Activated T-helper 1 cell treated with anti-CD3 and anti-CD28 coated beads, Interleukin-12 subunit alpha, Interleukin-12 subunit beta, Interleukin-2, Interleukin-4 antibody, amounts not matched to agents 30 ng/mL and 10 ng/mL and 1 ng/mL, durations not matched to agents 14 hours and 24 hours and 36 hours (primary cell): ENCODE measurements at regions not wholly inside any gene's neighbourhood (a gene's known extent, or its start where the extent isn't known, plus 50 kb on each side); places are given as distances from the start of the nearest gene placed in this dataset.

ENCODE experiments used
- DNase-seq: peaks from one replicate; pipeline ENCODE4 v3.0.0; 2021; ENCODE audit warnings: low spot score
- H3K27ac Mint-ChIP-seq: one replicate; pipeline ENCODE4 v1.8.0; 2021; ENCODE audit warnings: mild to moderate bottlenecking, mixed read lengths
- H3K27me3 Mint-ChIP-seq: one replicate; pipeline ENCODE4 v1.8.0; 2022; ENCODE audit warnings: mild to moderate bottlenecking, moderate library complexity, mixed read lengths; ENCODE audit not compliant: insufficient read depth
- H3K36me3 Mint-ChIP-seq: one replicate; pipeline ENCODE4 v1.8.0; 2021; ENCODE audit warnings: low read depth, mixed read lengths
- H3K4me1 Mint-ChIP-seq: one replicate; pipeline ENCODE4 v1.8.0; 2021; ENCODE audit warnings: low read depth, mixed read lengths
- H3K4me3 Mint-ChIP-seq: one replicate; pipeline ENCODE4 v1.8.0; 2021; ENCODE audit warnings: mild to moderate bottlenecking, moderate library complexity, mixed read lengths
- H3K9me3 Mint-ChIP-seq: one replicate; pipeline ENCODE4 v1.8.0; 2021; ENCODE audit warnings: mixed read lengths
- intact Hi-C: fragments of 100-400 bp; cut with micrococcal nuclease; formaldehyde crosslinking; loops from one replicate; pipeline ENCODE4 v1.15.1; 2024

GRCh38 chrX:137426695-137427425, 139.1 kb upstream of the ZIC3 start:
- intact Hi-C loops: loop anchor here (2.0 to 10.0 kb wide), 4 partner anchors 120 to 472 kb away; partner anchors contain the start of gene GPR101
- H3K27me3 Mint-ChIP-seq: peaks cover 60% of the 10 kb centered on the region
- no peak for DNase-seq
- no peaks in the 10 kb centered on the region for H3K9me3 Mint-ChIP-seq
- no peak overlapping the region for H3K27ac Mint-ChIP-seq
- peak overlapping the region; percentile 64 for H3K4me3 Mint-ChIP-seq
- no peaks in the 10 kb centered on the region for H3K36me3 Mint-ChIP-seq
- no peaks in the 10 kb centered on the region for H3K4me1 Mint-ChIP-seq

- H3K9me3 Mint-ChIP-seq: no peaks in the 10 kb centered on the region
- no peaks in the 10 kb centered on the region for H3K4me1 Mint-ChIP-seq
- no peak overlapping the region for H3K27ac Mint-ChIP-seq
- no peaks in the 10 kb centered on the region for H3K36me3 Mint-ChIP-seq
- DNase-seq: no peak
- peaks cover 51% of the 10 kb centered on the region for H3K27me3 Mint-ChIP-seq
- no peak overlapping the region for H3K4me3 Mint-ChIP-seq
- intact Hi-C loops: loop anchor here (2.0 to 10.0 kb wide), 4 partner anchors 121 to 471 kb away; partner anchors contain the start of gene GPR101
These were observed 139.9 kb upstream of the ZIC3 start for GRCh38 chrX:137425986-137426385.

GRCh38 chrX:137425273-137425902, 140.5 kb upstream of the ZIC3 start:
- no peaks in the 10 kb centered on the region for H3K9me3 Mint-ChIP-seq
- H3K4me1 Mint-ChIP-seq: no peaks in the 10 kb centered on the region
- no peak for DNase-seq
- H3K36me3 Mint-ChIP-seq: no peaks in the 10 kb centered on the region
- no peak overlapping the region for H3K4me3 Mint-ChIP-seq
- H3K27ac Mint-ChIP-seq: no peak overlapping the region
- peaks cover 50% of the 10 kb centered on the region for H3K27me3 Mint-ChIP-seq
- intact Hi-C loops: loop anchor here (5.0 to 10.0 kb wide), 3 partner anchors 122 to 471 kb away; partner anchors contain the start of gene GPR101

- intact Hi-C loops: loop anchor here (5.0 to 10.0 kb wide), 3 partner anchors 123 to 470 kb away; partner anchors contain the start of gene GPR101
- no peaks in the 10 kb centered on the region for H3K36me3 Mint-ChIP-seq
- H3K27me3 Mint-ChIP-seq: peaks cover 49% of the 10 kb centered on the region
- H3K4me1 Mint-ChIP-seq: no peaks in the 10 kb centered on the region
- H3K4me3 Mint-ChIP-seq: no peak overlapping the region
- H3K9me3 Mint-ChIP-seq: no peaks in the 10 kb centered on the region
- no peak overlapping the region for H3K27ac Mint-ChIP-seq
- no peak for DNase-seq
These were observed 141.2 kb upstream of the ZIC3 start for GRCh38 chrX:137424679-137425078.

- intact Hi-C loops: loop anchor here (10.0 kb wide), 1 partner anchor 468 kb away; no protein-coding TSS in a partner anchor
- DNase-seq: no peak
- H3K9me3 Mint-ChIP-seq: no peaks in the 10 kb centered on the region
- no peak overlapping the region for H3K4me3 Mint-ChIP-seq
- no peaks in the 10 kb centered on the region for H3K36me3 Mint-ChIP-seq
- peaks cover 51% of the 10 kb centered on the region for H3K27me3 Mint-ChIP-seq
- no peaks in the 10 kb centered on the region for H3K4me1 Mint-ChIP-seq
- H3K27ac Mint-ChIP-seq: no peak overlapping the region
These were observed 142.7 kb upstream of the ZIC3 start for GRCh38 chrX:137423241-137423640.

GRCh38 chrX:137418086-137418485, 147.8 kb upstream of the ZIC3 start:
- Mint-ChIP-seq H3K4me1 (no peaks in the 10 kb centered on the region), H3K4me3 (no peak overlapping the region), H3K36me3 (no peaks in the 10 kb centered on the region), H3K27me3 (peaks cover 15% of the 10 kb centered on the region), H3K27ac (no peak overlapping the region), H3K9me3 (no peaks in the 10 kb centered on the region)
- no peak for DNase-seq
- intact Hi-C loops: no loop called here

GRCh38 chrX:137413190-137413589, 152.7 kb upstream of the ZIC3 start:
- Mint-ChIP-seq H3K36me3 (no peaks in the 10 kb centered on the region), H3K27me3 (peaks cover 2% of the 10 kb centered on the region), H3K27ac (no peak overlapping the region), H3K9me3 (no peaks in the 10 kb centered on the region), H3K4me3 (no peak overlapping the region), H3K4me1 (no peaks in the 10 kb centered on the region)
- no peak for DNase-seq
- intact Hi-C loops: no loop called here

GRCh38 chrX:137405449-137406140, 160.3 kb upstream of the ZIC3 start:
- no peaks in the 10 kb centered on the region for H3K4me1 Mint-ChIP-seq
- no peak overlapping the region for H3K4me3 Mint-ChIP-seq
- peaks cover 2% of the 10 kb centered on the region for H3K27me3 Mint-ChIP-seq
- H3K9me3 Mint-ChIP-seq: no peaks in the 10 kb centered on the region
- no peak for DNase-seq
- intact Hi-C loops: no loop called here
- no peak overlapping the region for H3K27ac Mint-ChIP-seq
- no peaks in the 10 kb centered on the region for H3K36me3 Mint-ChIP-seq

GRCh38 chrX:137401092-137401491, 164.8 kb upstream of the ZIC3 start:
- no peak for DNase-seq
- Mint-ChIP-seq H3K36me3 (no peaks in the 10 kb centered on the region), H3K4me3 (no peak overlapping the region), H3K4me1 (no peaks in the 10 kb centered on the region), H3K27ac (no peak overlapping the region), H3K9me3 (no peaks in the 10 kb centered on the region), H3K27me3 (no peaks in the 10 kb centered on the region)
- intact Hi-C loops: no loop called here

GRCh38 chrX:137387646-137388045, 178.3 kb upstream of the ZIC3 start:
- Mint-ChIP-seq H3K4me3 (no peak overlapping the region), H3K36me3 (no peaks in the 10 kb centered on the region), H3K9me3 (no peaks in the 10 kb centered on the region), H3K27ac (no peak overlapping the region), H3K27me3 (no peaks in the 10 kb centered on the region), H3K4me1 (no peaks in the 10 kb centered on the region)
- intact Hi-C loops: no loop called here
- no peak for DNase-seq

- no peak overlapping the region for H3K27ac Mint-ChIP-seq
These were observed 199.8 kb upstream of the ZIC3 start for GRCh38 chrX:137366018-137366633.

GRCh38 chrX:137363559-137363958, 202.4 kb upstream of the ZIC3 start:
- H3K36me3 Mint-ChIP-seq: no peaks in the 10 kb centered on the region
- no peak overlapping the region for H3K27ac Mint-ChIP-seq
- no peak overlapping the region for H3K4me3 Mint-ChIP-seq
- DNase-seq: no peak
- H3K27me3 Mint-ChIP-seq: peaks cover 3% of the 10 kb centered on the region
- no peaks in the 10 kb centered on the region for H3K4me1 Mint-ChIP-seq
- intact Hi-C loops: no loop called here
- no peaks in the 10 kb centered on the region for H3K9me3 Mint-ChIP-seq

More at GRCh38 chrX:137366018-137366633, 199.8 kb upstream of the ZIC3 start:
- DNase-seq: no peak
- Mint-ChIP-seq H3K9me3 (no peaks in the 10 kb centered on the region), H3K36me3 (no peaks in the 10 kb centered on the region), H3K4me3 (no peak overlapping the region), H3K4me1 (no peaks in the 10 kb centered on the region), H3K27me3 (peaks cover 2% of the 10 kb centered on the region)
- intact Hi-C loops: no loop called here
